Activated T-helper 17 cell treated with anti-CD3 and anti-CD28 coated beads, Interleukin-2, amount 50 U/mL, for 72 hours (primary cell): ENCODE measurements at regions not wholly inside any gene's neighbourhood (a gene's known extent, or its start where the extent isn't known, plus 50 kb on each side); places are given as distances from the start of the nearest gene placed in this dataset.
"Not testable (repeated sequence)": the region's sequence is repeated elsewhere in the genome, so short reads cannot be mapped to it uniquely, and the experiment has no call there.

Source experiments
- ATAC-seq: fragments of 150-1000 bp; cut with Tn5 transposase; replicated peaks from 2 replicates; pipeline ENCODE4 v1.10.0; 2021; ENCODE audit warnings: mild to moderate bottlenecking, moderate library complexity
- H3K27ac Mint-ChIP-seq: one replicate; pipeline ENCODE4 v1.8.0; 2022; ENCODE audit warnings: mixed read lengths
- H3K27me3 Mint-ChIP-seq: one replicate; pipeline ENCODE4 v1.8.0; 2022; ENCODE audit warnings: mixed read lengths
- H3K36me3 Mint-ChIP-seq: one replicate; pipeline ENCODE4 v1.8.0; 2022; ENCODE audit warnings: low read depth, mild to moderate bottlenecking, mixed read lengths
- H3K4me1 Mint-ChIP-seq: one replicate; pipeline ENCODE4 v1.8.0; 2022; ENCODE audit warnings: mixed read lengths
- H3K4me3 Mint-ChIP-seq: one replicate; pipeline ENCODE4 v1.8.0; 2022; ENCODE audit warnings: mild to moderate bottlenecking, mixed read lengths
- H3K9me3 Mint-ChIP-seq: one replicate; pipeline ENCODE4 v1.8.0; 2022; ENCODE audit warnings: mixed read lengths

DNA sequence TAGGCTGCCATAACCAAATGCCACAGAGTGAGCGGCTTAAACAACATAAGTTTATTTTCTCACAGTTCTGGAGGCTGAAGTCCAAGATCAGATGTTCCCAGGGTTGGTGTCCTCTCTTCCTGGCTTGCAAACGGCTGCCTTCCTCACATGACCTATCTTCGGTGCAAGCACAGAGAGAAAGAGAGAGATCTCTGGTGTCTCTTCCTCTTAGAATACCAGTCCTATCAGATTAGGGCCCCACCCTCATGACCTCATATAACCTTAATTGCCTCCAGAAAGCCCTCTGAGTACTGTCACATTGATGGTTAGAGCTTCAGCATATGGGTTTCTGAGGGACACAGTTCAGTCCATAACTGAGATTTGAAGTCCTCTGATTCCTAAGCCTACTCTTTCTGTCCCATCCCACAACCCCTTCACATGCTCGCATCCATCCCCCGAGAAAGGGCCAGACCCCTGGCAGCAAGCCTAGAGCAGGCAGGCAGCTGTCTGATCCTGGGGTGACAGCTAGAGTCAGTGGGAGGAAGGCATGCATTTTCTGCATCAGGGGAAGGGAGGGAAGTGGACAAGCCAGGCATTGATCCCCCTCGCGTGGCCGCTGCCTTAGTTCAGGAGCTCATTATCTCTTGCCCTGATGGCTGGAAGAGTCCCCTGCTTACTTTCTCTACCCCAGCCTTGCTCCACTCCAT, 114.1 kb downstream of the FAR1 start:
- no peak overlapping the region for H3K4me3 Mint-ChIP-seq
- no peak overlapping the region for H3K27ac Mint-ChIP-seq
- no peaks in the 10 kb centered on the region for H3K36me3 Mint-ChIP-seq

DNA sequence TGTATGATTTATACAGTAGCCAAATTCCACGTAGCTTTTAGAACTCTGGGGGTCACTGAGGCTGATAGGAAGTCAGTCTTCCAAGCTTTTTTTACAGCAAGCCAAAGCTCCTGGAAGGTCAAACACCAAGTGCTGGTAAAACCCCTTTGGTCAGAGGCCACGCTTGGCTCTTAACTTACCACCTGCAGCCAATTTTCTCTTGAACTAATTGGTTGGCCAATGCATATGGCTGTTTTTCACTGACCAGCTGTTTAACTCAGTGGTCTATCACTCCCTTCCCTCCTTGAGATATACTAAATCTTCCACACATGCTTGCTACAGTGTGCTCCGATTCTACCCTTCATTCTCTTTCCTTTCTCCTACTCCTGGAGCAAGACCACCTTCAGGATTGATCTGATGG, 116.0 kb downstream of the FAR1 start:
- Mint-ChIP-seq H3K4me1 (no peaks in the 10 kb centered on the region), H3K4me3 (no peak overlapping the region), H3K27ac (no peak overlapping the region), H3K27me3 (no peaks in the 10 kb centered on the region), H3K9me3 (no peaks in the 10 kb centered on the region), H3K36me3 (no peaks in the 10 kb centered on the region)
- no peak for ATAC-seq

More for the DNA sequence above, 114.1 kb downstream of the FAR1 start:
- H3K9me3 Mint-ChIP-seq: no peaks in the 10 kb centered on the region
- H3K27me3 Mint-ChIP-seq: no peaks in the 10 kb centered on the region
- H3K4me1 Mint-ChIP-seq: no peaks in the 10 kb centered on the region
- no peak for ATAC-seq

DNA sequence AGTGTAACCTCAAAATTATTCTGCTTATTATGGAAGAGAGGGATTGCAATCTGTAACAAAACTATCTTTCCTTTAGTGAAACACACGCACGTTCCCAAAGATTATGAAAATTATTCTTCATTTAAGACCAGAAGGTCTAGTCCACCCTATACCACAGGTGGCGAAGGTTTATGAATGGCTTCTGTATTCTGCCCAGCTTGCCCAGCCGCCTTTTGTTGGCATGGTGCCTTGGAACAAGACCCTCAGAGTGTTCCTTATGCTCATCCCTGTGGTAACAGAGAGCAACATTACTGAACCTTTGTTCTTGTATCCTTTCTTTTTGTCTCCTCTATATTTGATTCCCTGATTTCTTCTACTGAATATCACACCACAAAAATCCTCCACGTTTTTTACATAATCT, 116.4 kb downstream of the FAR1 start:
- H3K27ac Mint-ChIP-seq: no peak overlapping the region
- H3K36me3 Mint-ChIP-seq: no peaks in the 10 kb centered on the region
- H3K27me3 Mint-ChIP-seq: no peaks in the 10 kb centered on the region
- H3K9me3 Mint-ChIP-seq: no peaks in the 10 kb centered on the region
- H3K4me3 Mint-ChIP-seq: no peak overlapping the region
- no peak for ATAC-seq
- no peaks in the 10 kb centered on the region for H3K4me1 Mint-ChIP-seq

DNA sequence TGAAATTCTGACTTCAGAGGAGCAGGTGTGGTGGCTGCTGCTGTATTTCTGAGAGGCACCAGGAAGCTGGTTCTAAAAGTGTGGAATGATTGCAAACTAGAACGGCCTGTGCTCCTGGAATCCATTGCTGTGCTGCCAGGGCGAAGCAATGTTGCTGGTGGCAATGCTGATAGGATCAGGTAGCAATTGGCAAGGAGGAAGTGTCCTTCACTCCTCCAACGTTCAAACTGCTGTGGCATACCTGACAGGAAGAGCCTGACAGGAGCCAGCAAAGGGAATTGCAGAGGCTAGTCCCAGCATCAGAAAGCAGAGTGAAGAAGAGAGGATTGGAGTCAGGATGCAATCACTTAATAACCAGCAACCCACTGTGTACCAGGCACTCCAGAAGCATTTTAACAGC, 118.2 kb downstream of the FAR1 start:
- H3K4me3 Mint-ChIP-seq: no peak overlapping the region
- no peak for ATAC-seq
- no peak overlapping the region for H3K27ac Mint-ChIP-seq
- no peaks in the 10 kb centered on the region for H3K4me1 Mint-ChIP-seq
- no peaks in the 10 kb centered on the region for H3K27me3 Mint-ChIP-seq
- H3K36me3 Mint-ChIP-seq: no peaks in the 10 kb centered on the region
- no peaks in the 10 kb centered on the region for H3K9me3 Mint-ChIP-seq

DNA sequence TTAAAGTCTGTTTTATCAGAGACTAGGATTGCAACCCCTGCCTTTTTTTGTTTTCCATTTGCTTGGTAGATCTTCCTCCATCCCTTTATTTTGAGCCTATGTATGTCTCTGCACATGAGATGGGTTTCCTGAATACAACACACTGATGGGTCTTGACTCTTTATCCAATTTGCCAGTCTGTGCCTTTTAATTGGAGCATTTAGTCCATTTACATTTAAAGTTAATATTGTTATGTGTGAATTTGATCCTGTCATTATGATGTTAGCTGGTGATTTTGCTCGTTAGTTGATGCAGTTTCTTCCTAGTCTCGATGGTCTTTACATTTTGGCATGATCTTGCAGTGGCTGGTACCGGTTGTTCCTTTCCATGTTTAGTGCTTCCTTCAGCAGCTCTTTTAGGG, 129.1 kb downstream of the FAR1 start:
- H3K36me3 Mint-ChIP-seq, H3K9me3 Mint-ChIP-seq, H3K27ac Mint-ChIP-seq, ATAC-seq, H3K4me3 Mint-ChIP-seq, H3K27me3 Mint-ChIP-seq, H3K4me1 Mint-ChIP-seq: not testable (repeated sequence)

DNA sequence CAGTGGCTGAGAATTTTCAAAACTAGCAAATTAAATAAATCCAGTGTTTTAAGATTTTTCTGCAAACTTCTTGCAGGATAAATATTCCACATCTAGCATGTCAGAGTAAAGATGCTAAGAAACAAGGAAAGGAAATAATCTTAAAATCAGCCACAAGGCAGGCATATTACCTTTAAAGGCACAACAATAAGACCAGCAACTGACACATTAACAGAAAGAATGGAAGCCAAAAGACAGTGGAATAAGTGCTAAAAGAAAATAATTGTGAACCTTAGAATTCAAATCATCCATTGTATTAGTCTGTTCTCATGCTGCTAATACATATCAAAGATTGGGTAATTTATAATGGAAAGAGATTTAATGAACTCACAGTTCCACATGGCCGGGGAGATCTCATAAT, 132.4 kb downstream of the FAR1 start:
- no peak for ATAC-seq
- Mint-ChIP-seq H3K27me3 (peaks cover 3% of the 10 kb centered on the region), H3K36me3 (no peaks in the 10 kb centered on the region), H3K4me1 (no peaks in the 10 kb centered on the region), H3K27ac (no peak overlapping the region), H3K4me3 (no peak overlapping the region), H3K9me3 (peaks cover 10% of the 10 kb centered on the region)

DNA sequence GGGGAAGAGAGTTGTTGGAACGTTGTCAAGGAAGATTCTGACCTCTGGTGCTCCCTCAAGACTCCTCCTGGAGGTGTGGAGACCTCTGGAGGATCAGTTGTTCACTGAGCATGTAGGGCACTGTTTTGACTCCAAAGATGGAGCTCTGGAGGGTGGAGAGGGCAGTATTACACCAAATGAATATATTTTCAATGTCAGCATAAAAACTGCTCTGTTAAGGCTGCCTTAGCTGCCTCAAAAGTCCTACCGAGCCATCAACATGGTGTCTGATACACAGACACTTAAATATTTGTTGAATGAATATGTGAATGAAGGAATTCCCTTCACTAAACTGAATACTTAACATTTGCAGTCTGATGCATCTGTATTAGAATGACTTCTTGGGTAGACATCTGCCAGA, 144.2 kb upstream of the SPON1 start:
- Mint-ChIP-seq H3K27ac (no peak overlapping the region), H3K4me1 (no peaks in the 10 kb centered on the region), H3K9me3 (no peaks in the 10 kb centered on the region), H3K36me3 (no peaks in the 10 kb centered on the region), H3K4me3 (no peak overlapping the region), H3K27me3 (peaks cover 3% of the 10 kb centered on the region)
- no peak for ATAC-seq

DNA sequence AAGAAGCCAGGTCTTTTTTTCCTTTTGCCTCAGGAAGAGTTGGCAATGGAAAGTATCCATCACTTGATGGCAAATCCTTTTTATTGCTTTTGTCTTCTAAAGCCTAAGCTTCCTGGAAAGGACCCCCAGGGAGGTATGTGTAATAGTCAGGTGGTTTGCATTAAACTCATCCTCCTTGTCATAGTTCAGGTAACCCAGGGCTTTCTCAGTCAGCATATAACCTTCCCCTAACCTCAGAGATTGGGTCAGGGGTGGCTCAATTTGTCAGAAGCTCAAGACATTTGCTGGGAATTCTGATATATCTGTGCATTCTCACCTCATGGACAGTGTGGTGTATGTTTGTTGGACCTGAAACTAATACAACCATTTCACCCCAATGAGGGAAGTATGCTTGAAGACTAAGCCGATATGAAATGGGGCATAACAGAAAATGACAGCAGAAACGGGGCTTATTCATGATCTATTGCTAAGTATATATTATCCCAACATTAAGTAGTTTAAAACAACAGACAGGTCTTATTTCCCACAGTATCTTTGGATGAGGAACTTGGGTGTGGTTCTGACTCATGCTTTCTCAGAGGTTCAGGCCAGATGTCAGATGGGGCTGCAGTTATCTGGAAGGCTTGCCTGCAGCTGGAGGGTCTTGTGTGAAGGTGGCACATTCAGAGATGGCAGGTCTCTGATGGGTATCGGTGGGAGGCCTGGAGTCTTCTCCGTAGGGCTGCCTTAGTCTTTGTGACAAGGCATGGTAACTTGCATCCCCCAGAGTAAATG, 135.8 kb upstream of the SPON1 start:
- H3K27ac Mint-ChIP-seq: no peak overlapping the region
- ATAC-seq: no peak
- no peaks in the 10 kb centered on the region for H3K36me3 Mint-ChIP-seq
- H3K9me3 Mint-ChIP-seq: peaks cover 6% of the 10 kb centered on the region
- H3K4me3 Mint-ChIP-seq: no peak overlapping the region
- no peaks in the 10 kb centered on the region for H3K4me1 Mint-ChIP-seq
- peaks cover 4% of the 10 kb centered on the region for H3K27me3 Mint-ChIP-seq

DNA sequence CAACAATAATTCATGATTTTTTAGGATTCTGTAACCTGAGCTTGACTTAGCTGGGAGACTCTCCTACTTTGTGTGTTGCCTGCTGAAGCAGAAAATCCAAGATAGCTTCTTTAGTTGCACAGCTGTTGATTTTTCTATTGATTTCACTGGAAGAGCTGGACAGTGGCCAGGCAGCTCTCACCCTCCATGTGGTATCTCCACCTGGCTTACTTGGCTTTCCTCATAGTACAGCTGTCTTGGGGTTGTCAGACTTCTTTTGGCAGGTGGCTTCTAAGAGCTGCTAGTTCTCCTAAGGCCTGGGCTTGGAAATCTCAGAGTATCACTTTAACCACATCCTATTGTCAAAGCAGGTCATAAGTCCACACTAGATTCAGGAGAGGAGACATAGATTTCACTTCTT, 130.8 kb upstream of the SPON1 start:
- no peaks in the 10 kb centered on the region for H3K36me3 Mint-ChIP-seq
- H3K27ac Mint-ChIP-seq: no peak overlapping the region
- no peak for ATAC-seq

DNA sequence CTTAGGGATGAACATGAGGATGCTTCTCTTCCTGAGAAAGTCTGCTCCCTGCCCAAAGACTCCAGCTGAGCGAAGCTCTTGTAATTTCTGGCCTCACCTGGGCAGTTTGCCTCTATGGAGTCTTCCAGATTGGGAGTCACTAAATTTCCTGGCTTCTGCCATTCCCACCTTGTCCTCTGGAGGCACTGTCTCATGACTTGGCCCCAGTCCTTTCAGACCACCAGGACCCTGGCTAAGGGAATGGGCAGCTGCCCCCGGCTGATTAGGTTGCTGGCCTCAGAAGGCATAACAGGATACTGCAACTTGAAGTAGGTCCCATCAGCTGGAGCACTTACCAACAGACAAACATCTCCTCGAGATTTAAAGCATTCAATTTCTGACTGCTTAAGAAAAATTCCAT, 128.1 kb upstream of the SPON1 start:
- Mint-ChIP-seq H3K27ac (no peak overlapping the region), H3K27me3 (no peaks in the 10 kb centered on the region), H3K4me3 (no peak overlapping the region), H3K9me3 (peaks cover 8% of the 10 kb centered on the region), H3K36me3 (no peaks in the 10 kb centered on the region), H3K4me1 (no peaks in the 10 kb centered on the region)
- ATAC-seq: no peak

More for the DNA sequence above, 130.8 kb upstream of the SPON1 start:
- peaks cover 10% of the 10 kb centered on the region for H3K9me3 Mint-ChIP-seq
- no peak overlapping the region for H3K4me3 Mint-ChIP-seq
- no peaks in the 10 kb centered on the region for H3K4me1 Mint-ChIP-seq
- peaks cover 4% of the 10 kb centered on the region for H3K27me3 Mint-ChIP-seq

DNA sequence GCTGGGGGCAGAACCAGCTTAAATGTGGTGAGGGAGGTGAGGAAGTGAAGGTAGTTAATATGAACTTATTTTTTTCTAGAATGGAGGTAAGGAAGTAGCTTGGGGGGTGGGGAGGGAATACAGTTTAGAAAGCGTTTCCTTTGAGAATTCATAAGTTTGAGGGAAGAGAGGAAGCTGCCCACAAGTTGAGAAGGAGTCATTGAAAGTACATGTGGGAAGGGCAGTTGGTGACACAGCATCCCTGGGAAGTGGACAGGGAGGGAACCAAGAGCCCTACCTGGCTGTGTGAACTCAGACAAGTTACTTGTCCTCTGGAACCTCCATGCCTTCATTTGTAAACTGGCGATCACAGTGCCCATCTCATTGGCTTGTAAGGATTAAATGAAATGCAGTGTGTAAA, 125.9 kb upstream of the SPON1 start:
- ATAC-seq: no peak
- no peak overlapping the region for H3K27ac Mint-ChIP-seq
- no peaks in the 10 kb centered on the region for H3K36me3 Mint-ChIP-seq
- peaks cover 4% of the 10 kb centered on the region for H3K9me3 Mint-ChIP-seq
- no peak overlapping the region for H3K4me3 Mint-ChIP-seq
- H3K4me1 Mint-ChIP-seq: no peaks in the 10 kb centered on the region
- H3K27me3 Mint-ChIP-seq: peaks cover 3% of the 10 kb centered on the region

DNA sequence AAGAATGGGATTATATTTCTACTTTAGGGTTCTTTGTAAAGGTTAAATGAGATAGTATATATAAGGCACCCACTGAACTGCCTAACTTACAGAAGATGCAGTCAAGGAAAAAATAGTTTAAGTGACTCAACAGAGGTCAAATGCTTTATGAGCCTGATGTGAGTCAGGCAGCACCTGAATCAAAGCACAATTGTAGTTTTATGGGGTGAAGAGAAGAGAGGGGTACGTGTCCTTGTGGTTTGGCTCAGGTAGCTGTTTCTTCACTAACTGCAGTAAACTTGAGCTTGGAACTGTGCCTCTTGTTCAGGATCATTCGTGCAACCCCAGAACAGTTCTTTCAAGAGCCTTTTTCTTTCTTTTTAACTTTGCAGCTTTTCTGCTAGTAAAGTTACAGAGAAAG, 125.2 kb upstream of the SPON1 start:
- peaks cover 4% of the 10 kb centered on the region for H3K9me3 Mint-ChIP-seq
- ATAC-seq: peak; percentile 59
- peaks cover 3% of the 10 kb centered on the region for H3K27me3 Mint-ChIP-seq
- H3K27ac Mint-ChIP-seq: no peak overlapping the region
- H3K4me3 Mint-ChIP-seq: no peak overlapping the region
- no peaks in the 10 kb centered on the region for H3K4me1 Mint-ChIP-seq
- no peaks in the 10 kb centered on the region for H3K36me3 Mint-ChIP-seq

DNA sequence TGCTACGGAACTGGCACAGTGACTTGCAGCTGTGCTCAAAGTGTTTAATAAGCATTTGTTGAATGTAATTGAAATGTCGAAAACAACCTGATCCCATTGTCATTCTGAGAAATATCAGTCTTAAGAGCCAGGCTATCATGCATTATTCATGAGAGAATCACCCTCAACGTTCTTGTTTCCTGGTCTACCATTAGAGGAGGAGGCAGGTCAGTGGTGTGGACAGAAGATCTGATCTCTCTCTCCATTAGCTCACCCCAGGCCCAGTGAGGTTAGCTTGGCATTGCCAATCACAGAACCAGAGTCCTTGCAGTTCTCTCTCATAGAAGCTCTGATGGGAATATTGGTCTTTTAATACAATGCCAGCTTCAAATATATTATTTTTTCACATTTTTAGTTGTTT, 121.1 kb upstream of the SPON1 start:
- Mint-ChIP-seq H3K9me3 (no peaks in the 10 kb centered on the region), H3K4me1 (no peaks in the 10 kb centered on the region), H3K27ac (no peak overlapping the region), H3K36me3 (no peaks in the 10 kb centered on the region), H3K4me3 (no peak overlapping the region), H3K27me3 (peaks cover 3% of the 10 kb centered on the region)
- no peak for ATAC-seq

DNA sequence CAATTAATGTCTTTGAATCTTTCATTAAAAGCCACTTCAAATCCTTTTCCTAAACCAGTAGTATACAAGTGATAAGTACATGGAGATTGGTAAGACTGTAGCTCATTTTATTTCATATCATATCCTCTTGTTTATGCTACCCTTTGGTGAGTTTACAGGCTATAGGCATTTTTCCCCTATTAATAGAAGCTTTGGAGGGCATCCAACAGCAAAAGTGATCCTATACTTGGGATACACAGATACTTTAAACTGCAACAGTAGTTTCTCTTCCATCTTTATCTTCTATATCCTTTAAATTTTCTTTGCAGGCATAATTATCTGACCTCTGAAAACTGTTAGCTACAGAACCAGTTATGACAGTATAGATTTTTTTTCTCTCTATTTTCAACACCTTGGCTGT, 114.5 kb upstream of the SPON1 start:
- Mint-ChIP-seq H3K9me3 (no peaks in the 10 kb centered on the region), H3K27me3 (peaks cover 9% of the 10 kb centered on the region), H3K27ac (no peak overlapping the region), H3K4me3 (no peak overlapping the region), H3K4me1 (peaks cover 5% of the 10 kb centered on the region), H3K36me3 (no peaks in the 10 kb centered on the region)
- ATAC-seq: no peak

DNA sequence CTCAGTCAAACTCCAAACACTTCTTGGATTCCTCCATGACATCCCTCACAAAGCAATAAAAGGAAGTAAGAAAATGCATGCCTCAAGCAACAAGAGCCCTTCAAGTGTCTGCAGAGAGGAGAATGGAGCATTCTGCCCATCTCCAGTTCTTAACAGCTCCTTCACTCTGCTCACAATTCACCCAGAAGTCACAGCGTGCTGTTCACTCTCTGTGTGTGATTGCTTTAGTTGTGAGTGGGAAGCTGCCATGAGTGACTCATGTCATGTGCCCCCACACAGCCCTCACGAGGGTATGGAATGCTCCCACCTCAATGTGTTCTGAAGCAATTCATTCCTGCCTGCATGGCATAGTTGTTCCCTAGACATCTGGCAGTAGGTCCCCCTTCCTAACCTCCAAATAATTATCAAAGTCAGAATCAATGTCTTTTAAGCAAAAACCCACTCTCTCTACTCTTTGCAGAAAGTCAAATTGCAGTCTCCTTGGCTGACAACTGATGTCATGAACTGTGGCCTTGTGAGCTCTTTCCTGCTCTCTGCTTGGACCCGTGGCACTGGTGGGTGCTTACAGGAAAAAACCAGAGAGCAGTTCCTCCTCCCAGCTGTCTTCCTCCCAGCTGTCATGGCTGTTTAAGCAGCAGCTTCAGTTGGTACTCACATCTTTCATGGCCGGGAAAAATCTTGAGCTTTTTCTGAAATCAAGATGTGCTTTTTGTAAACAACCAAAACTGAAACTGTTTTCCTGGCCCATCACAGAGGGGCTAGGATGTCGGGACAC, 112.1 kb upstream of the SPON1 start:
- no peak for ATAC-seq
- Mint-ChIP-seq H3K9me3 (no peaks in the 10 kb centered on the region), H3K4me1 (peaks cover 5% of the 10 kb centered on the region), H3K36me3 (no peaks in the 10 kb centered on the region), H3K27me3 (peaks cover 9% of the 10 kb centered on the region), H3K4me3 (no peak overlapping the region), H3K27ac (no peak overlapping the region)
